HUDEP-2 (cell line): ENCODE measurements at regions not wholly inside any gene's neighbourhood (a gene's known extent, or its start where the extent isn't known, plus 50 kb on each side); places are given as distances from the start of the nearest gene placed in this dataset.
"Not testable (repeated sequence)": the region's sequence is repeated elsewhere in the genome, so short reads cannot be mapped to it uniquely, and the experiment has no call there.

ENCODE experiments used
- DNase-seq, 76 experiments: peaks; one replicate each; lab custom pipeline; 2025; ENCODE audit not compliant: unreplicated experiment in 76 of 76; lab: John Stamatoyannopoulos, UW

- DNase-seq: not testable (repeated sequence)
Observed at GRCh38 chr1:245102149-245102548, 52.6 kb upstream of the KIF26B start.

DNA sequence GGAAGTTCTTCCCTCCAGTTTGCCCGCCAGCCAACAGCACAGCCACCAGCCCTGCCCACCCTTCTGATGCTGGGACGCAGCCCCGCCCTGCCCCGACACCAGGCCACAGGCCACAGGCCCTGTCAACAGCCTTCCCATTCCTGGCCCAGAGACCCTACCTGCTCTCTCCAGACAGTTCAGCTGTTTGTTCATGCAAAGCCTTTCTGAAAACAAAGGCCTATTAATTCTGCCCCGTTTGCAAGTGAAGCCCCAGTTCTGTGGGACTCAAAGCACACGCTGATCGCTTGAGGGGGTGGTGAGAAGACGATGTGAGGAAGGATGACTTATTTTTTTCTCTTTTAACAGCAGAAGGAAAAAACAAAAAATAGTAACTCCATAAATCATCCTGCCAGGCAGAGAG, 55.4 kb upstream of the KIF26B start:
- DNase-seq: no peak

DNA sequence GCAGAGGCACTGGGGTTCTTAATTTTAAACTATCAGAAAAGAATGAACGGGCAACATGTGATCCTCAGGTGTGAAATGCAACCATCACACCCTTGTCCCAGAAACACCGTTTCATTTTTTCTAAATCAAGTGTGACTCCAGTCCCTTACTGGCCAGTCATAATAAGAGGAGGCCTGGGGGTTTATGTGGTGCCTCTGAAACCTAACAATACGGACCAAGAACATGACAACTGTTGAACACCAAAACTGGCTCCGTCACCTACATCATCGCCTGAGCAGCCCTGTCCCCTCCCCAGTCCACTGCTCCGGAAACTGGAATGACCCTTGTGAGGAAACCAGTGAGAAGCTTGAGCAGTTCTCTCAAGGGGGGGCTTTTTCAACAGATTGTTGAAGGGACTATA, 55.9 kb upstream of the KIF26B start:
- no peak for DNase-seq

DNA sequence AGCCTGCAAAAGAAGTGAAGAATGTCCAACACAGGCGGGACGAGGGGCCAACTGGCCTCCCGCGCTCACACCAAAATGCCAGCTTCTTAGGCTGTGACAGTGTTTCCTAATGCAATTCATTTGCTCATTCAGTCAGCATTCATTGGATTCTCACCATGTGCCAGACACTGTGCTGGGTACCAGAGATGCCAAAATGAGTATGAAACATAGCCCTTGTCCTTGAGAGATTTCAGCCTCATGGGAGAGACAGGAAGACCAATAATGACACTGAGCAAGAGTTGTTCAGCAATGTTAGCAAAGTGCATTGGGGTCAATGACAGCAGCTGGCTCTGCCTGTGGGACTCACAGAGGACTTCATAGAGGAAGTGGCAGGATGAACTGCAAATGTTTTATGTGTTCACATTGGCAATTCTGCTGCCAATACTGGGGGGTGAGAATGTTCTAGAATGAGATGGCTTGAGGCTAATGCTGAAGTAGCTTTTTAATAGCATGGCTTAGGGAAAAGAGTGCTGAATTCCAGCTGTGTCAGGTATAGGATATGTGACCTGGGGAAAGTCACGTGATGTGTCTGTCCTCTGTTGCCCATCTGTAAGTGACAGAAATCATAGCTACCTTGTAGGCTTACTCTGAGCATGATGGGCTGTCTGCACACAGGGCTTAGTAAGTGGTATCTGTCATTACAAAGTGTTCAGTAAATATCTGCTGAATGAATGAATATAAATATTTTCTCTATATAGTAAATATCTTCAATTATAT, 58.3 kb upstream of the KIF26B start:
- DNase-seq: no peak

- no peak for DNase-seq
Observed at GRCh38 chr1:245095903-245096302, 58.9 kb upstream of the KIF26B start.

DNA sequence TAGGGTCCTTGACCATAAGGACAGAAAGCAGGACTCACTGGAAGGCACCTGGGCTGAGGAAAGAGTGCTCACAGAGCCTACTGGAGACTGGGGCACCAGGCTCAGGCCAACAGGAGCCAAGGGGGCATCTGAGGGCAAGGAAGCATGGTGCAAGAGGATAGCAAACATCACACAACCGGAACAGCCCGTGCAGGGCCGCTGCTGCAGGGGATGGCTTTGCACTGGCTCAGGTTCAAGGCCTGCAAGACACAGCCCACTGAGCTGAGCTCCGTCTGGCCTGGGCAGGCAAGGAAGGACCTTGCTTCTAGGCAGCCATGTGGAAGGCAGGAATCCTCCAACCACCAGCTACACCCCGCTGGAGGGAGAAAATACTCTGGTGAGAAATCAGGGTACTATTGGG, 59.8 kb upstream of the KIF26B start:
- DNase-seq: no peak

DNA sequence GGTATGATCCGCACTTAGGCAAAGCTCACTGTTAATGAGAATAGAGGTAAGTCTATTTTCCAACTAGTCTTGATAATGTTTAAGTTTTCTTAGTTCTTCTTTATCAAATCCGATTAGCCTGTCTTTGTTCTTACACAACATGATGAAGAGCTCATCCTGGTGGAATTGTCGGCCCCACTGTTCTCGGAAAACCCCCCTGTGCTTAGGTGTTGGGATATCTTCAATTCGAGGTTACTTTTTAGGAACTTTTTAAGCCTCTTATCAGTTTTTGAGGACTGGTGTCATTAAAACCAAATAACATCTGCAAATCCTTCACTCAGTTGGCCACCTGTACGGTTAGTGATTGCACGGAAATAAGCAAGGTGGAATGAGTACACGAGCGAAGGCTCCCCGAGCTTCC, 60.7 kb upstream of the KIF26B start:
- DNase-seq: no peak

- DNase-seq: no peak
Observed at GRCh38 chr1:245092638-245092976, 62.2 kb upstream of the KIF26B start.

GRCh38 chr1:245091818-245092637, 62.8 kb upstream of the KIF26B start:
- DNase-seq: no peak

GRCh38 chr1:245091171-245091621, 63.6 kb upstream of the KIF26B start:
- DNase-seq: no peak

DNA sequence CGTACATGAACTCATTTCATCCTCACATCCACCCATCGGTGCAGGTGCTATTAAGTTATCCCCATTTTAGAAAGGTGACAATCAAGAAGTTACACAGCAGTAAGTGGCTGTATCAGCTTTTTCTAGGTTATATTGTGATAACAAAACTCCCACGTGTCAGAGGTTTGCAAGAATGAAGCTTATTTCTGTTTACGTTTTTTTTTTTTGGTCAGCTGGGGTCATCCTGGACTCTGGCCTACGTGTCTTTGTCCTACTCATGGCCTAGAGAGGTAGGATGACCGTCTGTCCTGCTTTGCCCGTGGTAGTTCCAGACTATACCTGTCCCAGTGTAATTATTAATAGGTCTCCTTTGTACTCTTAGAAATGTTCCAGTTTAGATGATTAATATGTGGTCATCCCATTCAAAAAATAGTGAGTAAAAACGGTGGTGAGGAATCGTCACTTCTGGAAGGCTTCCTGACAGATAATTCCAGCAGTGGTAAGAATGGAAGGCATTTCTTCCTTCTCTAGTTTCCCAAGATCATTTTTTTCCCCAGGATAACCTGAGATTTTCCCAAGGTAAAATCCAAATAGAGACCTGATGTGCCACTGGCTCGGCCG, 64.2 kb upstream of the KIF26B start:
- DNase-seq: no peak

DNA sequence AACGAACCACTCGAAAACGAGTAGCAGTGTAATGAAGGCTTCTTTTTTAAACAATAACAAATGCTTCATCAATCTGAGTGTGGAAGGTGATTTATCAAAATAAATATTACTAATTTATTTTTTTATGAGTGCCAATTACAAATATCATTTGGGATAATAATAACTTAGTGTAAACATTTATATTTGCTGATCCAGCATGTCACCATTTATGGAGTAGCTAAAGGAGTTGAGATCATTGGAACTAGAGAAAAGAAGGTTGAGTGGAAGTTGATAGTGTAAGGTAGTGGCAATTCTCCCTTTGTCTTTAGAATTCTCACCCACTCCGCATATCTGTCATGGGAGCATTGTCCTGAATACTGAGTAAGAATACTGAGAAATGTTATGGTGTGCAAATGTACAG, 67.1 kb upstream of the KIF26B start:
- no peak for DNase-seq

DNA sequence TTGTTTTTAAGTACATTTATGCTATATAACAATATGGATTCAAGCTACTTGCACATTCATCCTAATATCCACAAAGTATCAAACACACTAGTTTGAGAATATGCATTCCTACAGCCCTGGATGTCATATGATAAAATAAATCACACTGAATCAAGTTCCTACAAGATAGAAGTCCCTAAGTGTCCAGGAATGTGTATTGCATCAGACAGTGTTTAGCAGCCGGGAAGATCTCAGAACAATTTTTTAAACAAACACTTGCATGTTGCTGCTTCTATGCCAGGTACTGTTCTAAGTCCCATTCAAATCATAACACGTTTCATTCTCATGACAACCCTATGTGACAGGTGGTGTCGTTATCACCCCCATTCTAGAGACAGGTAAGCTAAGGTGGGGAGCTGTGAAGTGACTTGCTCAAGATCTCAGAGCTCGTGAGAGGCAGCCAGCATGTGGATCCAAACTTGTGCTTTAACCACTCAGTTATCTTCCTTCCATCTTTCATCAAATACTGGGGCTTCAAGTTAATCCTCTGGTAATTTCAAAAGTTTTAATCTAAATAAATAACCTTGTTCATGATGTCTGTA, 68.3 kb upstream of the KIF26B start:
- no peak for DNase-seq

GRCh38 chr1:245085508-245086095, 69.2 kb upstream of the KIF26B start:
- no peak for DNase-seq

- no peak for DNase-seq
Observed at GRCh38 chr1:245084551-245084950, 70.2 kb upstream of the KIF26B start.

GRCh38 chr1:245079021-245079609, 75.7 kb upstream of the KIF26B start:
- peak in 3 of 76 experiments; percentile 6 to 9 (median 7) for DNase-seq

DNA sequence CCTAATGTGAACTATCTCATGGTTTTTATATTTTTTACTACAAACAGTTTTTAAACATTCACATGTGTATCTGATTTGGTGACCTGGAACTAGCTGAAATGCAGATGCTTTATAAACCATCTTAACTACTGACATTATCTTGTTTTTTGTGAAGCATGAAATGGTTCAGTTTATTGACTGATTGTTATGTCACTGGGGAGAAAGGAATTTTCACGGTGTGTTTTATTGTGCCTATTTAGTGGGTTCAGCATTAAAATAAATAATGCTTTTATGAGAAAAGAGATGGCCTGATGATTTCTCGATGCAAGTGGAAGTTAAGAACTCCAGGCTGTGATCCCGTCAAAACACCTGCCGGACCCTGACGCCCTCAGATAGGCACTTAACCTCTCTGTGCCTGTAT, 79.9 kb upstream of the KIF26B start:
- DNase-seq: no peak

DNA sequence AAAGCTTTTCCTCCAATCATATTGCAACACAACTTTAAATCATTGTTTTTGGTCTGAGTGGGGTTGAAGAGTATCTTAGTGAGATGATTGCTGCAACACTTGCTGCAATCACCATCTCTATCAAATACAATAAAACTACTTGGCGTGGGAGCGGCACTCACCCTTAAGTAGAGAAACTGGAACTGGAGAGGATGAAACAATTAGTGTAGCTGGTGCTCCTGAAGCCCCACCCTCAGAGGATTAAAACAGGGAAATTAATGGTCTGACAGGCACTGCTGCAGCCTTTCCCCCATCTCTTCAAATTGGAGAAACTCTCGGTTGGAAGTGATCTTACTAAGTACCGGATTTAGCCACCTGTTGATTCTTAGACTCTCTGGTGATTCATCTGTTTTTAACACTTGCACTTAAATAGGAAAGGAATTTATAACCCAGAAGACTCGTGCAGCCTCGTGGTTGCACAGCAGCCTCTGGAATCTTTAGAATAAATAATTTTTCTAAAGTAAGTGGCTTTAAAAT, 80.5 kb upstream of the KIF26B start:
- DNase-seq: no peak

DNA sequence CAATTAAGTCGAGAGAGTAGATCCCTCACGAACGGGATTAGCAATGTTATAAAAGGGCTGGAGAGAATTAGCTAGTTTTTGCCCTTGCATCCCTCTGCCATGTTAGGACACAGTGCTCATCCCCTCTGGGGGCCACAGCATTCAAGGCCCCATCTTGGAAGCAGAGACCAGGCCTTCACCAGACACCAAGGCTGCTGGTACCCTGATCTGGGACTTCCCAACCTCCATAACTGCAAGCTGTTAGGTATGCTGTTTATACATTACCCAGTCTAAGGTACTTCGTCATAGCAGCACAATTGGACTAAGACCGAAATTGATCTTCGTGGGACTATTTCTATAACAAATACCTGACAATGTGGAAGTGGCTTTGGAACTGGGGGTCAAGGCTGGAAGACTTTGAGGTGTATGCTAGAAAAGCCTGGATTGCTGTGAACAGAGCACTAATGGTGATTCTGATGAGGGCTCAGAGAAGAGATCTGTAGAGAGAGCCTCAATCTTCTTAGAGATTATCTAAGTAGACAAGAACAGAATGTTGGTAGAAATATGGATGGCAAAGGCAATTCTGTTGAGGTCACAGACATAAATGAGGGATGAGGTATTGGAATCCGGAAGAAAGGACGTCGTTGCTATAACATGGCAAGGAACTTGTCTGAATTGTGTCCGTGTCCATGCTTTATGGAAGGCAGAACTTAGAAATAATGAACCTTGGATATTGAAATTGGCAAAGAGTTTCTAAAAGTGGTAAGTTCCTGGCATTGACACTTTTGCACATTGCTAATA, 83.8 kb upstream of the KIF26B start:
- no peak for DNase-seq

- no peak for DNase-seq
Observed at GRCh38 chr1:245067257-245067656, 87.5 kb upstream of the KIF26B start.
